Fibroblast of lung (primary cell): ENCODE measurements at regions not wholly inside any gene's neighbourhood (a gene's known extent, or its start where the extent isn't known, plus 50 kb on each side); places are given as distances from the start of the nearest gene placed in this dataset.
"Not testable (repeated sequence)": the region's sequence is repeated elsewhere in the genome, so short reads cannot be mapped to it uniquely, and the experiment has no call there.

Experiments
- EZH2 ChIP-seq: IDR thresholded peaks from 2 replicates; pipeline ENCODE4 v1.5.1; 2012; ENCODE audit warnings: low read length, control low read depth, mild to moderate bottlenecking; ENCODE audit errors: missing control alignments
- TF ChIP-seq, protein P1 (sequence below), 2 donors: IDR thresholded peaks in 1 of 2; conservative IDR thresholded peaks in 1 of 2; 1 replicate in 1 of 2; 2 replicates in 1 of 2; pipeline ENCODE4 v1.5.1; 2011 to 2012; ENCODE audit warnings: low read length in 2 of 2, control low read depth in 1 of 2, inconsistent platforms in 1 of 2, low read depth in 1 of 2, mild to moderate bottlenecking in 1 of 2

DNA sequence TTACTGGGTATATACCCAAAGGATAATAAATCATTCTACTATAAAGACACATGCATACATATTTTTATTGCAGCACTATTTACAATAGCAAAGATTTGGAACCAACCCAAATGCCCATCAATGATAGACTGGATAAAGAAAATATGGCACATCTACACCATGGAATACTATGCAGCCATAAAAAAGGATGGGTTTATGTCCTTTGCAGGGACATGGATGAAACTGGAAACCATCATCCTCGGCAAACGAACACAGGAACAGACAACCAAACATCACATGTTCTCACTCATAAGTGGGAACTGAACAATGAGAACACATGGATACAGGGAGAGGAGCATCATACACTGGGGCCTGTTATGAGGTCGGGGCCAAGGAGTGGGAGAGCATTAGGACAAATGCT is 665.0 kb upstream of the KCNMB2 start:
- TF ChIP-seq, protein P1, sequence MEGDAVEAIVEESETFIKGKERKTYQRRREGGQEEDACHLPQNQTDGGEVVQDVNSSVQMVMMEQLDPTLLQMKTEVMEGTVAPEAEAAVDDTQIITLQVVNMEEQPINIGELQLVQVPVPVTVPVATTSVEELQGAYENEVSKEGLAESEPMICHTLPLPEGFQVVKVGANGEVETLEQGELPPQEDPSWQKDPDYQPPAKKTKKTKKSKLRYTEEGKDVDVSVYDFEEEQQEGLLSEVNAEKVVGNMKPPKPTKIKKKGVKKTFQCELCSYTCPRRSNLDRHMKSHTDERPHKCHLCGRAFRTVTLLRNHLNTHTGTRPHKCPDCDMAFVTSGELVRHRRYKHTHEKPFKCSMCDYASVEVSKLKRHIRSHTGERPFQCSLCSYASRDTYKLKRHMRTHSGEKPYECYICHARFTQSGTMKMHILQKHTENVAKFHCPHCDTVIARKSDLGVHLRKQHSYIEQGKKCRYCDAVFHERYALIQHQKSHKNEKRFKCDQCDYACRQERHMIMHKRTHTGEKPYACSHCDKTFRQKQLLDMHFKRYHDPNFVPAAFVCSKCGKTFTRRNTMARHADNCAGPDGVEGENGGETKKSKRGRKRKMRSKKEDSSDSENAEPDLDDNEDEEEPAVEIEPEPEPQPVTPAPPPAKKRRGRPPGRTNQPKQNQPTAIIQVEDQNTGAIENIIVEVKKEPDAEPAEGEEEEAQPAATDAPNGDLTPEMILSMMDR (conservative IDR thresholded peaks at IDR 0.05 in 1 of 2, IDR thresholded peaks at IDR 0.05 in 1 of 2; ENCODE audit: low read depth in 1 of 2, low read length in 2 of 2), result not testable (repeated sequence)
- TF ChIP-seq EZH2, result not testable (repeated sequence)
